ENCODE measurements at regions not wholly inside any gene's neighbourhood (a gene's known extent, or its start where the extent isn't known, plus 50 kb on each side); places are given as distances from the start of the nearest gene placed in this dataset.

DNA sequence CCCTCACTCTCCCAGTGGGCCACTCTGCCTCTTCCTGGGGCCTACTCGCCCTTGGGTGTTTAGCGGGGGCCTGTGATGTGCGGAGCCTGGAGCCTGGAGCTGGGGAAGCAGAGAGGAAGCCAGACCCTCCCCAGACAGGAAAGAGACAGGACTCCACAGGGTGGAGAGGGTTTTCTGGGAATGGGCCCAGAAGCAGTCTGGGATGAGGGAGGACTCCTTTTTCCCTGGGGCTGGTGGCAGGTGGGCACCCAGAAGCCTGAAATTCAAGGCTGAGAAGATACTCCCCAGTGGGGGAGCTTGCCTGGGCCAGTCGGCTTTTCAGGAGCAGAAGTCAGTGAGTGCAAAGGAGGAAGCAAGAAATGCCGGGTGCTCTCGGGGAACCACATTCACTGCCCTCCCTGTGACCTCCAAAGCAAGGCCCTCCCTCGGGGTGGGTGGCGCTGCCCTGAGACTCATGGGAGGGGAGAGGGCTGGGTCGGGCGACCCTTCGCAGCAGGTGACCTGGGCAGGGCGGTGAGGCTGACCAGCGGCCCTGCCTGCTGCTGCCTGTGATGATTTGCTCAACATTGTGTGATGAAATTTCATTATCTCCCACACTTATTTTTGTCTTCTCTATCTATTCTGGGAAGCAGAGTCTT lies 1377.4 kb downstream of the BRD1 start:
- TF ChIP-seq CTCF (IDR thresholded peaks at IDR 0.05; ENCODE audit: low read length) (no peak), EZH2 (optimal IDR thresholded peaks at IDR 0.05; ENCODE audit: low read depth, low read length) (no peak), EZH2phosphoT487 (IDR thresholded peaks at IDR 0.05; ENCODE audit: low read length) (no peak)

Measured in MM.1S (cell line).